Lower leg skin (tissue), 3 donors: ENCODE measurements at regions not wholly inside any gene's neighbourhood (a gene's known extent, or its start where the extent isn't known, plus 50 kb on each side); places are given as distances from the start of the nearest gene placed in this dataset.

Source experiments
- CTCF ChIP-seq, 3 donors: fragments of 450-650 bp; IDR thresholded peaks; one replicate each; pipeline ENCODE4 v1.5.1; 2016; ENCODE audit warnings: antibody characterized with exemption in 3 of 3, mild to moderate bottlenecking in 3 of 3, moderate library complexity in 2 of 3
- POLR2A ChIP-seq, 2 donors: fragments of 450-650 bp; IDR thresholded peaks; one replicate each; pipeline ENCODE4 v1.6.1; 2016 to 2017; ENCODE audit warnings: antibody characterized with exemption in 2 of 2, mild to moderate bottlenecking in 1 of 2, moderate library complexity in 1 of 2

GRCh38 chr22:49303061-49303735 lies 524.5 kb downstream of the BRD1 start:
- TF ChIP-seq POLR2A (IDR thresholded peaks at IDR 0.05), result no peak
- no peak for TF ChIP-seq CTCF (IDR thresholded peaks at IDR 0.05)
